ENCODE measurements at regions not wholly inside any gene's neighbourhood (a gene's known extent, or its start where the extent isn't known, plus 50 kb on each side); places are given as distances from the start of the nearest gene placed in this dataset.

DNA sequence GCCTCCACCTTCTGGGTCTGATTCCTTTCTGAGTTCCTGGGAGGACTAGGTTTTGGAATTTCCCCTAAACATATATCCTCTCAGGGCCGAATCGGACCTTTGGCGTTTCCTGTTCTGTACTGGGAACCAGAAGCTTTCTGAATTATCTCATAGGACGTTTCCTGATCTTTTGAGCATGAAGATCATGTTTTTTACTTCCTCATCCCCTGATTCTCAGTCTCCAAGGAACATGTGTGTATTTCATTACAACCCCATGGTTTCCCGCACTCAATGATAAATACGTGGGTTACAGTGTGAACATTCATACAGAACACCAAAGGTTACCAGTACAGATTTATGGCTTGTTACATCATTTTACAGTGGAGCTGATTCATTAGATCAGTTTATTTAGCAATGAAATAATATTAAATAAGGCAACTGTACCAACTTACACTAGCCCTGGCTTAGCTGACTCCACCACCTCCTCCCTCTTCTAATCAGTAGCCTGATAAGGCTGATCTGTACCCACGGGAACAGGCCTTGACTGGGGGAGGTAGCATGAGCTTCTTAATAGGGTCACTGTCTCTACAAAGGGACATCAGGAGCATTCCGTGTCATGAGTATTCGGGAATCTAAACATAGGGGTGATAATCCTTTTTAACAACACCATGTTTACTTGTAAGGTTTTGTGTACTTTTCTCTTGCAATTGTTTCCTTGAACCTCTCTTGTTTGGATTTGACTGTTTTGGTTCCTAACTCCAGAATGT is 57.8 kb upstream of the ERRFI1 start:
- TF ChIP-seq, protein P1, sequence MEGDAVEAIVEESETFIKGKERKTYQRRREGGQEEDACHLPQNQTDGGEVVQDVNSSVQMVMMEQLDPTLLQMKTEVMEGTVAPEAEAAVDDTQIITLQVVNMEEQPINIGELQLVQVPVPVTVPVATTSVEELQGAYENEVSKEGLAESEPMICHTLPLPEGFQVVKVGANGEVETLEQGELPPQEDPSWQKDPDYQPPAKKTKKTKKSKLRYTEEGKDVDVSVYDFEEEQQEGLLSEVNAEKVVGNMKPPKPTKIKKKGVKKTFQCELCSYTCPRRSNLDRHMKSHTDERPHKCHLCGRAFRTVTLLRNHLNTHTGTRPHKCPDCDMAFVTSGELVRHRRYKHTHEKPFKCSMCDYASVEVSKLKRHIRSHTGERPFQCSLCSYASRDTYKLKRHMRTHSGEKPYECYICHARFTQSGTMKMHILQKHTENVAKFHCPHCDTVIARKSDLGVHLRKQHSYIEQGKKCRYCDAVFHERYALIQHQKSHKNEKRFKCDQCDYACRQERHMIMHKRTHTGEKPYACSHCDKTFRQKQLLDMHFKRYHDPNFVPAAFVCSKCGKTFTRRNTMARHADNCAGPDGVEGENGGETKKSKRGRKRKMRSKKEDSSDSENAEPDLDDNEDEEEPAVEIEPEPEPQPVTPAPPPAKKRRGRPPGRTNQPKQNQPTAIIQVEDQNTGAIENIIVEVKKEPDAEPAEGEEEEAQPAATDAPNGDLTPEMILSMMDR (IDR thresholded peaks at IDR 0.05), result no peak
- no peak overlapping the region for H3K4me3 ChIP-seq
- no peaks in the 10 kb centered on the region for H3K9me3 ChIP-seq
- H3K27me3 ChIP-seq, result no peaks in the 10 kb centered on the region
- intact Hi-C loops (cut with DNase I), result no loop called here
- H3K4me1 ChIP-seq, result peaks cover 13% of the 10 kb centered on the region
- DNase-seq (no peak), ATAC-seq (peak; percentile 73)
- H3K27ac ChIP-seq, result peak overlapping the region; percentile 26
- H3K36me3 ChIP-seq, result no peaks in the 10 kb centered on the region

DNA sequence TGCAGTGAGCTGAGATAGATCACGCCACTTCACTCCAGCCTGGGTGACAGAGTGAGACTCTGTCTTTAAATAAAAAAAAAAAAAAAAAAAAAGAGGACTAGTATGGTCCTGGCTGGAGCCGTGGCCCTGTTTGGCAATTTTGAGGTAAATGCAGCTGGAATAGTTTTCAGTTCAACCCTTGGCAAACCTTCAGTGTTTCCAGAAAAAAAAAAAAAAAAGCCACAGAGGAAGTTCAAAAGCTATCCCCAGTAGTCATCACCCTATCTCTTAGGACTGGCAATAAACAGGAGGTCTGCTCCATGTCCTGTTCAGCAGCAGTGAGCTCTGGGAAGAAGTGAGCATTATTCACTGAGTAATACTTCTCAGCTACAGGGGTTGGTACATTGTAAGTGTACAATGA is 56.8 kb upstream of the ERRFI1 start:
- intact Hi-C loops (cut with DNase I), result no loop called here
- Histone ChIP-seq H3K4me1 (peaks cover 16% of the 10 kb centered on the region), H3K36me3 (no peaks in the 10 kb centered on the region), H3K27me3 (no peaks in the 10 kb centered on the region), H3K9me3 (no peaks in the 10 kb centered on the region), H3K27ac (no peak overlapping the region), H3K4me3 (no peak overlapping the region)
- ATAC-seq (no peak), DNase-seq (no peak)
- TF ChIP-seq, protein P1 (IDR thresholded peaks at IDR 0.05), result no peak

DNA sequence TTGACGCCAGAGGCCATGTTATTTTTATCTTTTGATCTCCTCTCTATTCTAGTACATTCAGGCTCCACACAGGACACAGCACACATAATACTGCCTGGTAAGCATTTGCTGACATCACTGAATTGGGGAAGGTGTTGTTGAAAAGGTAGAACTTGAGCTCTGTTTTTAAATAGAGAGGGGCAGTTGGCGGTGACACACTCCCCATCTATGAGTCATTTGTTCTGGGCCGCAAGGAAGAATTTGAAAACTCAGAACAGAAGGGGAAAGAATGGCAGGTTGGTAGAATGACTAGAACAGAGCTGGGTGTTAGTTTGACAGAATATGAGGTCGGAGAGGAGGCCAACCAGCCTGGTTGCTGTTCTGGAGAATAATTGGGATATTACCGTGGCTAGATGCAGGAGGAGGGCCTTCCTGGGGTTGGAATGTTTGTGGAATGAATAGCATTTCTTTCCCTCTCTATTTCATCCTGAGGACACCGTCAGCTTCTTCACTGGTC is 52.1 kb upstream of the ERRFI1 start:
- Histone ChIP-seq H3K4me1 (peaks cover 17% of the 10 kb centered on the region), H3K9me3 (no peaks in the 10 kb centered on the region), H3K4me3 (no peak overlapping the region), H3K27me3 (no peaks in the 10 kb centered on the region), H3K36me3 (no peaks in the 10 kb centered on the region), H3K27ac (no peak overlapping the region)
- intact Hi-C loops (cut with DNase I), result no loop called here
- TF ChIP-seq, protein P1 (IDR thresholded peaks at IDR 0.05), result no peak
- no peak for DNase-seq
- peak; percentile 15 for ATAC-seq

DNA sequence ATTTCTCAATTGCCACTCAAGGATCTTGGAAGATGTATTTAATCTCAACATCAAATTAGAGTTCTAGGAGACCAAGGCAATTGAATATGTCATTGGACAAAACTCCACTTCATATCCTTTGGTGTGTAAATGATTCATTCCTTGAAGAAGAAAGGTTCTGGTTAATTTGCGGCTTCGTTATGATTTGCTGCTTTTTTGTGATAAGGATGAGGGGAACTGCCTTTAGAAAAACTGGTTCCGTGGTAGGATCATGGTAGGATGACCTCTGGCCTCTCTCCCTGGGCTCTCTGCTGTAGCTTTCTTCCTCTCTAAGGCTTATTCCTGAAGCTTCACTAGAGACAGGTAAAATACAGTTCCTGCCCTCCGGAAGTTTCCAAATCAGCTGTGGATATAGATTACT is 51.5 kb upstream of the ERRFI1 start:
- intact Hi-C loops (cut with DNase I), result no loop called here
- peak overlapping the region; percentile 49 for H3K27ac ChIP-seq
- H3K27me3 ChIP-seq, result no peaks in the 10 kb centered on the region
- TF ChIP-seq, protein P1 (IDR thresholded peaks at IDR 0.05), result no peak
- DNase-seq, result no peak
- no peaks in the 10 kb centered on the region for H3K36me3 ChIP-seq
- no peaks in the 10 kb centered on the region for H3K9me3 ChIP-seq
- H3K4me3 ChIP-seq, result no peak overlapping the region
- ATAC-seq, result no peak
- H3K4me1 ChIP-seq, result peaks cover 11% of the 10 kb centered on the region

DNA sequence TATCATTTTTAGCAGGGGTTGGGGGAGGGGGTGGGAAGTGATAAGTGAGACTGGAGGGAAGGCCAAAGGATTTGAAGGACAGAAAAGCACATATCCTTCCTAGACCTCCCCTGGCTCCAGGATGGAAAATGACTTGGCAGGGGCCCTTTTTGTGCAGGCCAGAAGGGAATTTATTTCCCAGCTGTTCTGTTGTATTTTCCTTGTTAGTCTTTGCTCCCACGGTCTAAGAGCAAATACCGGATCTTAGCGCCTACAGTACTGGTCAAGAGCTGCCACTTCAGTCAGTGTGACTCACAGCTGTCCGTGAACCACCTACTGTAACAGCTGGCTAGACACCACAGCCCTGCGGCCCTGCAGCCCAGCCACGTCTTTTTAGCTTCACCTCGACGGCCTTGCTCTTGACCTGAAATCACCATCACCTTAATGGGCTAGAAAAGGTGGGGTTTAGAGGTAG is 51.0 kb upstream of the ERRFI1 start:
- TF ChIP-seq, protein P1 (IDR thresholded peaks at IDR 0.05), result no peak
- peak; percentile 94 for ATAC-seq
- Histone ChIP-seq H3K4me1 (peaks cover 10% of the 10 kb centered on the region), H3K9me3 (no peaks in the 10 kb centered on the region), H3K27me3 (no peaks in the 10 kb centered on the region), H3K4me3 (no peak overlapping the region), H3K27ac (no peak overlapping the region), H3K36me3 (no peaks in the 10 kb centered on the region)
- DNase-seq, result peak; percentile 80
- intact Hi-C loops (cut with DNase I), result no loop called here
